DMS 273 treated with DMSO at 0.1 percent for 48 hours (cell line): ENCODE measurements at regions not wholly inside any gene's neighbourhood (a gene's known extent, or its start where the extent isn't known, plus 50 kb on each side); places are given as distances from the start of the nearest gene placed in this dataset.
"Not testable (repeated sequence)": the region's sequence is repeated elsewhere in the genome, so short reads cannot be mapped to it uniquely, and the experiment has no call there.

Experiments used
- DNase-seq: peaks from one replicate; lab custom pipeline; 2025; lab: John Stamatoyannopoulos, UW

DNA sequence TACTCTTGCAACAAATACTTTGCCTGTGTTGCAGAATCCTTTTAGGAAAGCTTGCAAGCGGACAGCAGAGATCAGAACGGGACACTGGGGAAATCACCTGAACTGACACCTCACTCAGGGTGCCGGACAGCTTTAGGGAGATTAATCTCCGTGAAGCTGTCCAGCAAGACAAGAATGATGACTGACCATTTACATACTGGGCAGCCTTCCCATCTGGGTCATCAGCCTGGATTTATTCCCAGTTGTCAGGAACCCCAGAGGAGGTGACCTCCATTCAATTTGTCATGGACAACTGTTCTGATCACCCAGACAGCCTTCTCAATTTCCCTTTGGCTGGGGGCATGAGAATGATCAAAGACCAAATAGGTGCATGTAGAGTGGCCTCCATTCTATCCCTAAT lies 93.0 kb upstream of the EGFL6 start:
- no peak for DNase-seq

GRCh38 chrX:13474164-13474516 lies 95.3 kb upstream of the EGFL6 start:
- no peak for DNase-seq

- no peak for DNase-seq
These were observed 95.8 kb upstream of the EGFL6 start for GRCh38 chrX:13473442-13474163.

- no peak for DNase-seq
These were observed 96.4 kb upstream of the EGFL6 start for GRCh38 chrX:13472975-13473374.

- peak; percentile 85 for DNase-seq
These were observed 98.1 kb upstream of the EGFL6 start for GRCh38 chrX:13471269-13471668.

GRCh38 chrX:13470685-13470977 lies 98.8 kb upstream of the EGFL6 start:
- no peak for DNase-seq

GRCh38 chrX:13469963-13470684 lies 99.3 kb upstream of the EGFL6 start:
- no peak for DNase-seq

GRCh38 chrX:13468096-13468495 lies 101.3 kb upstream of the EGFL6 start:
- peak; percentile 67 for DNase-seq

GRCh38 chrX:13467243-13467642 lies 102.2 kb upstream of the EGFL6 start:
- no peak for DNase-seq

GRCh38 chrX:13464599-13465275 lies 104.7 kb upstream of the EGFL6 start:
- no peak for DNase-seq

- DNase-seq, result peak; percentile 98
These were observed 105.8 kb upstream of the EGFL6 start for GRCh38 chrX:13463608-13464007.

DNA sequence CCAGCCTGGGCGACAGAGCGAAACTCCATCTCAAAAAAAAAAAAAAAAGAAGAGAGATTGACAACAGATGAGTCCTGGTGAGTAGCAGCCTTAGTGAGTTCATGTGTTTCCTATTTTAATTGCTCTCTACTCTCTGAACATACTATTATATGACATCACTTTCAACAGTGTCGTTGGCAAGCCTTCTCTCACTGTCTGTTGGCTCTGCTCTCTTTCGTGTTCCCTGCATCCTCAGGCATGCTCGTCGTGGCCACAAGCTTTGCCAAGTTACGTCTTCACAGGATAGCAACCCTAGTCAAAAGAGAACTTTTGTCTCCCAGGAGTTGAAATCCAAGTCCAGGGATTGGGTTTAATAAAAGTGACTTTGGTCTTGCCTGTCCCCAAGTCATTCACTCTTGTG lies 117.1 kb upstream of the EGFL6 start:
- DNase-seq, result no peak

- no peak for DNase-seq
These were observed 120.0 kb upstream of the EGFL6 start for GRCh38 chrX:13449441-13449840.

- no peak for DNase-seq
These were observed 120.5 kb upstream of the EGFL6 start for GRCh38 chrX:13448941-13449340.

DNA sequence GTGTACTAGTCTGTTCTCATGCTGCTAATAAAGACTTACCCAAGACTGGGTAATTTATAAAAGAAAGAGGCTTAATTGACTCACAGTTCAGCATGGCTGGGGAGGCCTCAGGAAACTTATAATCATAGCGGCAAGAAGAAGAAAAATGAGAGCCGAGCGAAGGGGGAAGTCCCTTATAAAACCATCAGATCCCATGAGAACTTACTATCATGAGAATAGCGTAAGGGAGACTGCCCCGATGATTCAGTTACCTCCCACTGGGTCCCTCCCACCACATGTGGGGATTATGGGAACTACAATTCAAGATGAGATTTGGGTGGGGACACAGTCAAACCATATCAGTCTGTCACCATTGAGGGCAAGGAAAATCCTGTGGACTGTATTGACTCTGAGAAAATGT lies 121.8 kb upstream of the ATXN3L start:
- not testable (repeated sequence) for DNase-seq

GRCh38 chrX:13440176-13440575 lies 120.3 kb upstream of the ATXN3L start:
- peak; percentile 45 for DNase-seq

DNA sequence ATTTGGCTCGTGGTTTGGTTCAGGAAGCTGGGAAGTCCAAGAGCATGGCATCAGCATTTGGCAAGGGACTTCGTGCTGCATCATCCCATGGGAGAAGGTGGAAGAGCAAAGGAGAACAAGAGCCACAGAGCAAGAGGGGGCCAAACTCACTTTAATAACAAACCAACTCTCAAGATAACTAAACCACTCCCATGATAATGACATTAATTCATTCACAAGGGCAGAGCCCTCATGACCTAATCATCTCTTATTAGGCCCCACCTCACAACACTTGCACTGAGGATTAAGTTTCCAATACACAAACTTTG lies 113.4 kb upstream of the ATXN3L start:
- no peak for DNase-seq

- DNase-seq, result no peak
These were observed 112.8 kb upstream of the ATXN3L start for GRCh38 chrX:13432414-13433297.

DNA sequence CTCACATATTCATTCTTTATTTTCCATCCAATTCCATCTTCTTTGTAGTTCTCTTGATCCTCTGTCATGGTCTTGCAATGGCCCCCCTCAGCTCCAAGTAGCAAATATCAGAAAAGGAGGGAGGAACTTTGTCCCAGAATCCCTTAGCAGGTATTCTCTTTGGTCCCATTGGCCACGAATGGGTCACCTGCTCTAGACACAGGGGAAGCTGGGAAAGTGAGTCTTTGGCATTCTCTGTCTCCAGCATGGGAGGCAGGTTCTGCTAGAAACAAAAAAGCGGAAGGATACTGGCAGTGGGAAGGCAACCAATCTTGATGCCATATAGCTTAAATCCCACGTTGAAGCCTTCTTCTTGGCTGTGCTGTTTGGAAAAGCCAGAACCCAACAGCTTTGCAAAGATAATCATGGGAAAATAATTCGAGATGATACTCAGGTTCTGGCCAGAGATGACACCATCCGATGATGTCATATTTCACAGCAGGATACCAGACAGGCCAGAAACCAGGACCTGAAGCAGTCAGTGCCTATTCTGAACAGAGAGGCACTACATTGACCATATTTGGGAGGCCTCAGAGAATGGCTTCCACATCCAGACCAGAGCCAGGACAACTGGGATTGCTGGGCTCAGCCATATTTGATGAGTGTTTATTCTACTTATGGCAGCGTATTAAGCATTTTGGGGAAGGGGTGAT lies 110.4 kb upstream of the ATXN3L start:
- DNase-seq, result no peak

DNA sequence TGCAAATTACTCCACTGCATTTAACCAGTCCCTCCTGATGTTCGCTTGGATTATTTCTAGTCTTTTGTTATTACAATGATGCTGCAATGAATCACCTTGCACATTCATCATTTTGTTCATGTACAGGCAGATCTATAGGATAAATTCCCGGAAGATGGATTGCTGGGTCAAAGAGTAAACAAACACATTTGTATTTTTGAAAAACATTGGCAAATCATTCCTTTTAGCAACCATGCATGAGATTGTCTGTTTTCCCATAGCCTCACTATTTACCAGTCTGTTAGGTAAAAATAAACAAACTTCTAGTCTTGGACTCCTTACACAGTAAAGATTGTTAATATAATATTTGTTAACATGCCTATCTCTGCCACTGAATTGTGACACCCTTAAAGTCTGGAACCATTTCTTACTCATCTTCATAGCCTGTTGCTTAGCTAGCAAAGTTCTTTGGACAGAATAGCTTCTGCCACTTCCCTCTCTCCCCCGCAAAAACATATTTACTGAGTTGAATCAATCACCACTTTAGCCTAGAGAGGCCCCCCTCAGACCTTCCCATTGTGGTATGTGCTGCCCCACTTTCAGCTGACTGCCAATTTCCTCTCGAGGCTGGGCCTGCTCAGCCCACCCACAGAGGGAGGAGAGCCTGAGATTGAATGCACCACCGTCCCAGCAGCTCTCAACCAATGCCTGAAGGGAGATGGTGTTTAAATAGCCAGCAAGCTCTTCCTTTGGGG lies 108.4 kb upstream of the ATXN3L start:
- no peak for DNase-seq

DNA sequence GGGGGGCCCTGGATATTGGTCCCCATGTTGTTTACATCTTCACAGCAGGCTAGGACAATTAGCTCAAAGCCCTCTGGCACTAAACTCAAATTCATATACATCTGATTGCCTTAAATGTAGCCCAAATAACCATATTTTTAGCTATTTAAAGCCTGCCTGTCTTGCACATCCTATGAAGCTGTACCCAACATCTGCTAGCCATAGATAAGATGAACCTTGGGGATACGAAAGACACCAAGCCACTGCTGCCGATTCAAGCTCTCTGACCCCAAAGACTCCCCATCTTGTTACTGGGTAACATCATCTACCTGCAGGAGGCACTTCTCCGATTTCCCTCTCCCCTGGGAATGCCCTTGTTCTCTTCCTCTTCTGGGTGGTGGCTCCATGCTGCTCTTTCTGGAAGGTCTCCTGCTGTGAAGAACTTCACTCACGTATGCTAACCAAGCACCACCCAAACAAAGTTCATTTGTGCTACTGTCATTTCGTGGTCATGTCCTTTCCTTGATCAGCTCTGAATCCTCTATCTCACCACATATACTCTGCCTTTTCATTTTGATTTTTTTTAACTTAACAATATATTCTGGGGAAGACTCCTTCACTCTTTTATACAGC lies 107.7 kb upstream of the ATXN3L start:
- no peak for DNase-seq
